ENCODE measurements at regions not wholly inside any gene's neighbourhood (a gene's known extent, or its start where the extent isn't known, plus 50 kb on each side); places are given as distances from the start of the nearest gene placed in this dataset.

- H3K79me1 ChIP-seq (ENCODE audit: low read depth, low read length), result no peaks in the 10 kb centered on the region
- no peak overlapping the region for H2BK120ac ChIP-seq (replicated peaks; ENCODE audit: low read depth, low read length)
- FAIRE-seq (no peak), DNase-seq (ENCODE audit: low read depth in 1 of 2, low spot score in 2 of 2) (no peak)
- no peaks in the 10 kb centered on the region for H3K36me3 ChIP-seq (ENCODE audit: control insufficient read depth in 2 of 4, insufficient read depth in 4 of 4, low read length in 3 of 4)
- H2BK12ac ChIP-seq (ENCODE audit: low read depth, low read length), result no peak overlapping the region
- H3K4me3 ChIP-seq (ENCODE audit: extremely low read depth in 1 of 4, insufficient read depth in 2 of 4, low read depth in 3 of 4, low read length in 4 of 4), result no peak overlapping the region
- H3K18ac ChIP-seq (ENCODE audit: extremely low read depth, low read length), result no peak overlapping the region
- H4K8ac ChIP-seq (ENCODE audit: extremely low read depth, insufficient read depth, low read length), result no peak overlapping the region
- no peak overlapping the region for H2AK5ac ChIP-seq (ENCODE audit: low read depth, low read length)
- H3K9ac ChIP-seq (replicated peaks in 1 of 4; ENCODE audit: extremely low read depth in 1 of 4, low read depth in 3 of 4, low read length in 3 of 4), result no peak overlapping the region
- no peak overlapping the region for H2BK20ac ChIP-seq (ENCODE audit: low read length)
- H2BK15ac ChIP-seq (ENCODE audit: low read length), result no peak overlapping the region
- H3K4me2 ChIP-seq (ENCODE audit: insufficient read depth in 1 of 2, low read depth in 2 of 2, low read length in 2 of 2), result no peak overlapping the region
- ChIA-PET CTCF (ENCODE audit: partially characterized antibody) (no interaction called here), POLR2A (ENCODE audit: partially characterized antibody) (no interaction called here)
- no peak overlapping the region for H2BK5ac ChIP-seq (ENCODE audit: low read depth, low read length)
- no peaks in the 10 kb centered on the region for H3K27me3 ChIP-seq (replicated peaks in 1 of 4; ENCODE audit: control insufficient read depth in 3 of 4, extremely low read depth in 1 of 4, insufficient read depth in 3 of 4, low read length in 3 of 4)
- no peak overlapping the region for H3K23ac ChIP-seq (ENCODE audit: insufficient read length)
- H3K4me1 ChIP-seq (replicated peaks in 1 of 4; ENCODE audit: control insufficient read depth in 3 of 4, insufficient read depth in 4 of 4, low read length in 3 of 4), result no peaks in the 10 kb centered on the region
- 97% methylated on average over 14 of the region's 14 CpGs; no CpG with 5 or more reads in 1 of the 2 experiments for WGBS, 2 experiments (ENCODE audit: extremely low coverage in 1 of 2, insufficient coverage in 1 of 2, insufficient read length in 1 of 2, insufficient replicate concordance in 2 of 2, low coverage in 1 of 2, low lambda C conversion rate in 2 of 2, missing lambda C conversion rate in 1 of 2)
- no peaks in the 10 kb centered on the region for H3K23me2 ChIP-seq (ENCODE audit: low read depth, low read length)
- H3K27ac ChIP-seq (ENCODE audit: low read depth, low read length), result no peak overlapping the region
- H3K56ac ChIP-seq (replicated peaks; ENCODE audit: insufficient read length, low read depth, low read length), result no peak overlapping the region
- no peak overlapping the region for H4K5ac ChIP-seq (ENCODE audit: insufficient read length, low read depth, low read length)
- H3K4ac ChIP-seq (replicated peaks; ENCODE audit: insufficient read length, low read depth, low read length), result no peak overlapping the region
- no peaks in the 10 kb centered on the region; a peak in 1 of 4 replicates for H3K9me3 ChIP-seq (ENCODE audit: insufficient read depth in 2 of 2, low read depth in 1 of 2, low read length in 1 of 2)
- TF ChIP-seq SP1 (IDR thresholded peaks at IDR 0.05; ENCODE audit: low read depth, low read length) (no peak), BACH1 (IDR thresholded peaks at IDR 0.05; ENCODE audit: low read length) (no peak), GTF2F1 (IDR thresholded peaks at IDR 0.05; ENCODE audit: borderline replicate concordance, low read depth, low read length) (no peak), POLR2AphosphoS5 (IDR thresholded peaks at IDR 0.05; ENCODE audit: low read depth, low read length) (no peak), EP300 (IDR thresholded peaks at IDR 0.05; ENCODE audit: borderline replicate concordance in 1 of 2, low read depth in 2 of 2, low read length in 2 of 2) (no peak), JUN (IDR thresholded peaks at IDR 0.05; ENCODE audit: low read depth, low read length) (no peak), HDAC2 (IDR thresholded peaks at IDR 0.05; ENCODE audit: borderline replicate concordance in 1 of 2, low read depth in 2 of 2, low read length in 2 of 2) (no peak), CBX5 (IDR thresholded peaks at IDR 0.05; ENCODE audit: low read depth, low read length) (no peak), KDM5A (IDR thresholded peaks at IDR 0.05; ENCODE audit: low read length) (no peak), PHF8 (conservative IDR thresholded peaks at IDR 0.05; ENCODE audit: low read depth, low read length) (no peak)
- no peaks in the 10 kb centered on the region for H3K79me2 ChIP-seq (ENCODE audit: control insufficient read depth in 1 of 2, insufficient read depth in 2 of 2, low read length in 2 of 2)
- H4K20me1 ChIP-seq (replicated peaks in 1 of 2; ENCODE audit: control insufficient read depth in 1 of 2, insufficient read depth in 2 of 2, low read length in 2 of 2), result no peaks in the 10 kb centered on the region
- no peak overlapping the region for H4K91ac ChIP-seq (replicated peaks; ENCODE audit: insufficient read length, low read length)
- no peak overlapping the region for H2AFZ ChIP-seq (ENCODE audit: low read length)
- H3K14ac ChIP-seq (ENCODE audit: insufficient read length), result no peak overlapping the region
Measured at GRCh38 chr2:142748559-142749099, 128.8 kb upstream of the KYNU start.

Data from H1 (cell line).